HepG2 (cell line): ENCODE measurements at regions not wholly inside any gene's neighbourhood (a gene's known extent, or its start where the extent isn't known, plus 50 kb on each side); places are given as distances from the start of the nearest gene placed in this dataset.

Experiments used
- CTCF ChIP-seq: sonication (generic); formaldehyde crosslinking; IDR thresholded peaks from 2 replicates; pipeline ENCODE4 v1.5.0; 2020; ENCODE audit warnings: mild to moderate bottlenecking, missing genetic modification reagents, moderate library complexity
- IRF2 ChIP-seq: IDR thresholded peaks from 2 replicates; pipeline ENCODE4 v1.6.1; 2018; ENCODE audit warnings: missing genetic modification reagents, missing compliant biosample characterization
- MEIS1 ChIP-seq: sonication (generic); formaldehyde crosslinking; IDR thresholded peaks from 2 replicates; pipeline ENCODE4 v1.9.0; 2021; ENCODE audit warnings: mild to moderate bottlenecking, missing genetic modification reagents, moderate library complexity, borderline replicate concordance
- NR2F6 ChIP-seq, 2 experiments: IDR thresholded peaks; 2 replicates each; pipeline ENCODE4 v1.6.1; 2016; ENCODE audit warnings: antibody characterized with exemption in 1 of 2, mild to moderate bottlenecking in 1 of 2
- SMYD3 ChIP-seq: sonication (generic); formaldehyde crosslinking; IDR thresholded peaks from 2 replicates; pipeline ENCODE4 v1.8.1; 2023; ENCODE audit warnings: mild to moderate bottlenecking, missing genetic modification reagents

DNA sequence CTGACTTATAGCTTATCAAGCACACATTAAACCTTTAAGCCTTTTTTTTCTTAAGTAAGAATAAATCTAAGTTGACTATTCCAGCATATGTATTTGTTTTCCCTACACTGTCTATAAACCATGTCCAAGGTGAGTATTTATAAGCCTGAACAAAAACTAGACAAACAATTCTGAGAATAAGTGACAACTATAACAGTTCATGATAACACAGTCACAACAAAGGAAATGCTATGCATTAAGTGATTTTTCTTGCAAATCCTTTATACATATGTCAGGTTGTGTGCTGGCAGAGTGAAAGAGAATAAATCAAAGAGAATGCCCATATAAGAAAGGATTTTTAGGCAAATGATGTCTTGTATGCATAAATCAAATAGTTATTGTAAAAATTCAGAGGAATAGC is 408.8 kb upstream of the KIF2A start:
- no peak for TF ChIP-seq IRF2 (CRISPR knock-in tag)
- no peak for TF ChIP-seq CTCF (CRISPR knock-in tag)
- no peak for TF ChIP-seq NR2F6 (IDR thresholded peaks at IDR 0.05)
- no peak for TF ChIP-seq NR2F6 (CRISPR knock-in tag; IDR thresholded peaks at IDR 0.05)
- TF ChIP-seq SMYD3 (CRISPR knock-in tag): no peak
- TF ChIP-seq MEIS1: no peak
